ENCODE measurements at regions not wholly inside any gene's neighbourhood (a gene's known extent, or its start where the extent isn't known, plus 50 kb on each side); places are given as distances from the start of the nearest gene placed in this dataset.
"Not testable (repeated sequence)": the region's sequence is repeated elsewhere in the genome, so short reads cannot be mapped to it uniquely, and the experiment has no call there.

DNA sequence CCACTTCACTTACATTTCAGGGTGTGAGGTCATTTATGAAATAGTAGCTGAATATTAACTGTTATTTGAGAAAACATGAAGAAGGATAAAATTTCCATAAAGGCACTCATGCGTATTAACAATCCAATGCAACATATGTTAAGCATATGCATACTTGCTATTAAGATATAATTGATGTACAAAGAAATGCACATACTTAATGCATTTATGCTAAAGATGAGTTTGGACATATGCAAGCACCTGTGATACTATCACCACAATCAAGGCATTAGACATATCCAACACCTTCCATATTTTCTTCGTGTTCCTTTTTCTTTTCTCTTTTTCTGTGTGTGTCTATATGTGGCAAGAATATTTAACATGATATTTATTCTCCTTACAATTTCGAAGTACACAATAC, 464.8 kb upstream of the BRINP3 start:
- H3K4me3 Mint-ChIP-seq = no peak overlapping the region
- CTCF ChIA-PET = no interaction called here
- peaks cover 9% of the 10 kb centered on the region for H3K9me3 Mint-ChIP-seq
- no peak overlapping the region for H3K27ac Mint-ChIP-seq
- H3K36me3 Mint-ChIP-seq (ENCODE audit: low read depth) = no peaks in the 10 kb centered on the region
- H3K4me1 Mint-ChIP-seq (ENCODE audit: low read depth) = no peaks in the 10 kb centered on the region
- no peaks in the 10 kb centered on the region for H3K27me3 Mint-ChIP-seq (ENCODE audit: low read depth)
- DNase-seq = no peak
- intact Hi-C loops (cut with micrococcal nuclease) = no loop called here

DNA sequence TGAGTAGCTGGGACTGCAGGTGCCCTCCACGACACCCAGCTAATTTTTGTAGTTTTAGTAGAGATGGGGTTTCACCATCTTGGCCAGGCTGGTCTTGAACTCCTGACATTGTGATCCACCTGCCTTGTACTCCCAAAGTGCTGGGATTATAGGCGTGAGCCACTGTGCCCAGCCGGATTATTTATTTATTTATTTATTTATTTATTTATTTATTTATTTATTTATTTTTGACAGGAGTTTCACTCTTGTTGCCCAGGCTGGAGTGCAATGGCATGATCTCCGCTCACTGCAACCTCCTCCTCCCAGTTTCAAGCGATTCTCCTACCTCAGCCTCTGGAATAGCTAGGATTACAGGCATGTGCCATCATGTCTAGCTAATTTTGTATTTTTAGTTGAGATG, 466.1 kb upstream of the BRINP3 start:
- CTCF ChIA-PET; DNase-seq; H3K4me3 Mint-ChIP-seq; H3K27ac Mint-ChIP-seq; H3K27me3 Mint-ChIP-seq (ENCODE audit: low read depth); intact Hi-C loops (cut with micrococcal nuclease); H3K36me3 Mint-ChIP-seq (ENCODE audit: low read depth); H3K4me1 Mint-ChIP-seq (ENCODE audit: low read depth); H3K9me3 Mint-ChIP-seq: not testable (repeated sequence)

DNA sequence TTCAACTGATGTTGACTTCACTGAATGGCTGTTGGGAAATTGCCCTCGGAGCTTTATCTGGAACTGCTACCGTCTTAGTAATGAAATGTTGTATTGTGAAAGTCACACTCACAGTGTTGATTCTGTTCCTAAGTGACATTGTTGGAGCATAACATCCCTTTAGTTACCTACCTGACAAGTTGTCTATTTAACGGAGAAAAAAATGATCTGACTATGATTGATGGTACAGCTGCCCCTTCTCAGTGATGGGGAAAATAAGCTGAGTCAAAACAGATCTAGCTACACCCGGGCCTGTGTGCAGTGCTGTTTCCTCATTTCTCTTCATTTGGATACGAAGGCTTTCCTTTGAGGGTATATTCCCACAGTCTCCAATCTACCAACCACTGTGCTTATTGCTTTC, 472.3 kb upstream of the BRINP3 start:
- intact Hi-C loops (cut with micrococcal nuclease) = no loop called here
- CTCF ChIA-PET = interaction anchor here (0.6 kb wide), 1 partner anchor 144 kb away, joined by 4 read pairs; no protein-coding TSS in a partner anchor

DNA sequence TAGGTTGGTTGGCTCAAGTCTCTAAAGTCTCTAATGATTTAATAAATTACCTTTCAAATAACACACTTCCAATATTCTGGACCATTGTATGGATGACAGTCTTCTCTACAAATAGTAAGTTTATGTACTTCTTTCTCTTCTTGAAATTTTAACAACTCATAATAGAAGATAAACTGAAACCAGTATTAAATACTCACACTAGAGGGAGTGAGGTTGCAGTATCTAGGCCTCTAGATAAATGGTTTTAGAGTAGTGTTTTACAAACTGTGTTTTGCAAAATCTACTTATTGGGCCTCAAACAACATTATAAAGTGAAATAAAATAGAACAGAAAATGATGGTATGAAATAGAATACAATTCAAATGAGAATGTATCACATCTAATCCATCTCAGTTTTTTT, 479.9 kb upstream of the BRINP3 start:
- Mint-ChIP-seq H3K9me3 (peaks cover 8% of the 10 kb centered on the region), H3K27me3 (ENCODE audit: low read depth) (no peaks in the 10 kb centered on the region), H3K27ac (no peak overlapping the region), H3K4me3 (no peak overlapping the region), H3K4me1 (ENCODE audit: low read depth) (no peaks in the 10 kb centered on the region), H3K36me3 (ENCODE audit: low read depth) (no peaks in the 10 kb centered on the region)
- intact Hi-C loops (cut with micrococcal nuclease) = no loop called here
- DNase-seq = no peak
- CTCF ChIA-PET = no interaction called here

More for the DNA sequence above, 472.3 kb upstream of the BRINP3 start:
- H3K27ac Mint-ChIP-seq = no peak overlapping the region
- no peak overlapping the region for H3K4me3 Mint-ChIP-seq
- H3K36me3 Mint-ChIP-seq (ENCODE audit: low read depth) = no peaks in the 10 kb centered on the region
- peaks cover 3% of the 10 kb centered on the region for H3K9me3 Mint-ChIP-seq
- DNase-seq = no peak
- H3K4me1 Mint-ChIP-seq (ENCODE audit: low read depth) = no peaks in the 10 kb centered on the region
- H3K27me3 Mint-ChIP-seq (ENCODE audit: low read depth) = no peaks in the 10 kb centered on the region

DNA sequence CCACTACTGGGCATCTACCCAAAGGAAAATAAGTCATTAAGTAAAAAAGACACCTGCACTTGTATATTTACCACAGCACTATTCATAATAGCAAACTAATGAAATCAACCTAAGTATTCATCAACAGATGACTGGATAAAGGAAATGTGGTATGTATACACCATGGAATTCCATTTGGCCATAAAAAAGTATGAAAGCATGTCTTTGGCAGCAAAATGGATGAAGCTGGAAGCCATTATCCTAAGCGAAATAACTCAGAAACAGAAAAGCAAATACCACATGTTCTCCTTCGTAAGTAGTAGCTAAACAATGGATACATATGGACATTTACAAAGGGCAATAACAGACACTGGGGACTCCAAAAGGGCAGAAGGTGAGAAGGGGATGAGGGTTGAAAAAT, 485.7 kb upstream of the BRINP3 start:
- H3K27ac Mint-ChIP-seq = no peak overlapping the region
- no peaks in the 10 kb centered on the region for H3K27me3 Mint-ChIP-seq (ENCODE audit: low read depth)
- no peak for DNase-seq
- peaks cover 5% of the 10 kb centered on the region for H3K9me3 Mint-ChIP-seq
- intact Hi-C loops (cut with micrococcal nuclease) = no loop called here
- H3K4me3 Mint-ChIP-seq = no peak overlapping the region
- CTCF ChIA-PET = no interaction called here
- H3K36me3 Mint-ChIP-seq (ENCODE audit: low read depth) = no peaks in the 10 kb centered on the region
- H3K4me1 Mint-ChIP-seq (ENCODE audit: low read depth) = no peaks in the 10 kb centered on the region

DNA sequence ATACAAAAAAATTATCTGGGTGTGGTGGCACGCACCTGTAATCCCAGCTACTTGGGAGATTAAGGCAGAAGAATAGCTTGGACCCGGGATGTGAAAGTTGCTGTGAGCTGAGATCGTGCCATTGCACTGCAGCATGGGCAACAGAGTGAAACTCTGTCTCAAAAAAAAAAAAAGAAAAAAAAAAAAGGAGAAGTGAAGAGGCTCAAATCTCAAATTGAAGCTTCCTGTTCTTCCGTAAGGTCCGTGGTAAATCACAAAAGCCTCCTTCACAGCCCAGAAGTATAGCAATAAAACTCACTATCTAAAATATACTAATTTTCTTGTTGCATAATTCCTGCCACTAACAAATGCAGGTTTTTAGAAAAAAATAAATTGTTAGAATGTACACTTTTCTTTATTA, 498.2 kb upstream of the BRINP3 start:
- Mint-ChIP-seq H3K9me3 (peaks cover 8% of the 10 kb centered on the region), H3K36me3 (ENCODE audit: low read depth) (no peaks in the 10 kb centered on the region), H3K27me3 (ENCODE audit: low read depth) (no peaks in the 10 kb centered on the region), H3K4me1 (ENCODE audit: low read depth) (no peaks in the 10 kb centered on the region), H3K4me3 (no peak overlapping the region), H3K27ac (no peak overlapping the region)
- no peak for DNase-seq
- intact Hi-C loops (cut with micrococcal nuclease) = no loop called here
- CTCF ChIA-PET = no interaction called here

DNA sequence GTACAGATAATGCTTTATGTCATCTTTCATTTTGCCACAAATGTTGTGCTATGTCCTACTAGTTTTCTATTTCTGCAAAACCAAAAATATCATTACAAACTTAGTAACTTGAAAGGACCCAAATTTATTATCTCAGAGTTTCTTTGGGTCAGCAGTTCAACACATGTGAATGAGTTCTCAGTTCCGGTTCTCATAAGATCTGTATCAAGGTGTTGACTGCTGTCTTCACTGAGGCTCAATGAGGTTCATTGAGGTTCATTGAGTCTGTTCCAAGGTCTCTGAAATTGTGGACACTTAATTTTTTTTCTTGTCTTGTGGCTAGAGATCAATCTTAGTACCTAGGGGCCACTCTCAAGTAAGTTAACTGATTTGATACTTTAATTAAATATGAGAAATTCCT, 525.1 kb upstream of the BRINP3 start:
- H3K4me1 Mint-ChIP-seq (ENCODE audit: low read depth) = no peaks in the 10 kb centered on the region
- CTCF ChIA-PET = no interaction called here

DNA sequence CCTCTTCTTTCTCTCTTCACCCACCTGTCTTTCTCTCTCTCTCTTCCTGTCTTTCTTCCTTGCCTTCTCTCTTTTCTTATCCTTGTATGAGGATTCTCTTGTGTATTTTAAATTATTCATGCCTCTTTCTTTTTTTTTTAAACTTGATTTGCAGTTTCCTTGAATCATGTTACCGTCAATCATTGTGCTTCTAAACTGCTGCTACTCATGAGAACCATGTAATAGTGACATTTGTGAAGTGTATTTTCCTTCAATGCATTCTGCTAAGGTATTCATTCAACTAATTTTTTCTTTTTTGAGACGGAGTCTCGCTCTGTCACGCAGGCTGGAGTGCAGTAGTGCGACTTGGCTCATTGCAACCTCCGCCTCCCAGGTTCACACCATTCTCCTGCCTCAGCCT, 539.1 kb upstream of the BRINP3 start:
- no peak overlapping the region for H3K27ac Mint-ChIP-seq
- H3K36me3 Mint-ChIP-seq (ENCODE audit: low read depth) = no peaks in the 10 kb centered on the region
- no peak for DNase-seq
- peaks cover 2% of the 10 kb centered on the region for H3K9me3 Mint-ChIP-seq
- H3K4me1 Mint-ChIP-seq (ENCODE audit: low read depth) = no peaks in the 10 kb centered on the region
- CTCF ChIA-PET = no interaction called here
- intact Hi-C loops (cut with micrococcal nuclease) = no loop called here
- H3K4me3 Mint-ChIP-seq = no peak overlapping the region
- no peaks in the 10 kb centered on the region for H3K27me3 Mint-ChIP-seq (ENCODE audit: low read depth)

More for the DNA sequence above, 525.1 kb upstream of the BRINP3 start:
- Mint-ChIP-seq H3K27ac (no peak overlapping the region), H3K27me3 (ENCODE audit: low read depth) (no peaks in the 10 kb centered on the region), H3K9me3 (peaks cover 6% of the 10 kb centered on the region), H3K4me3 (no peak overlapping the region), H3K36me3 (ENCODE audit: low read depth) (no peaks in the 10 kb centered on the region)
- no peak for DNase-seq
- intact Hi-C loops (cut with micrococcal nuclease) = no loop called here

DNA sequence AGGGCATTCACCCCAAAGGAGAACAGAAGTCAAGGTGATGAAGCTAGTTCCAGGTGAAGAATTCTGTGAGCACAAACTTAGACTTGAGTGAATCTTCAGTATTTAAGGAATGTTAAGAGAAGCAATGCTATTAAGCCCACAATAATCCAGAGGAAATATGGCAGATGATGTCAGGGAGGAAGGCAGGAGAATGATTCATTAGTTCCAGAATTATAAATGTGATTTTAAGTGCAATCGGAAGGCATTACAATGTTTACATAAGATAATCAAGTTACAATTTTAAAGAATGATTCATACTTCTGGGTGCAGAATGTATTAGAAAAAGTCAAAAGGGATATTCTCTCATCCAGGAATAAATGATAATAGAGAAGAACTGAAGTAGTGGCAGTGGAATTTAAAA, 545.2 kb upstream of the BRINP3 start:
- intact Hi-C loops (cut with micrococcal nuclease) = no loop called here
- Mint-ChIP-seq H3K4me1 (ENCODE audit: low read depth) (no peaks in the 10 kb centered on the region), H3K27me3 (ENCODE audit: low read depth) (no peaks in the 10 kb centered on the region), H3K27ac (no peak overlapping the region), H3K4me3 (no peak overlapping the region), H3K36me3 (ENCODE audit: low read depth) (no peaks in the 10 kb centered on the region), H3K9me3 (peaks cover 13% of the 10 kb centered on the region)
- CTCF ChIA-PET = no interaction called here
- no peak for DNase-seq

DNA sequence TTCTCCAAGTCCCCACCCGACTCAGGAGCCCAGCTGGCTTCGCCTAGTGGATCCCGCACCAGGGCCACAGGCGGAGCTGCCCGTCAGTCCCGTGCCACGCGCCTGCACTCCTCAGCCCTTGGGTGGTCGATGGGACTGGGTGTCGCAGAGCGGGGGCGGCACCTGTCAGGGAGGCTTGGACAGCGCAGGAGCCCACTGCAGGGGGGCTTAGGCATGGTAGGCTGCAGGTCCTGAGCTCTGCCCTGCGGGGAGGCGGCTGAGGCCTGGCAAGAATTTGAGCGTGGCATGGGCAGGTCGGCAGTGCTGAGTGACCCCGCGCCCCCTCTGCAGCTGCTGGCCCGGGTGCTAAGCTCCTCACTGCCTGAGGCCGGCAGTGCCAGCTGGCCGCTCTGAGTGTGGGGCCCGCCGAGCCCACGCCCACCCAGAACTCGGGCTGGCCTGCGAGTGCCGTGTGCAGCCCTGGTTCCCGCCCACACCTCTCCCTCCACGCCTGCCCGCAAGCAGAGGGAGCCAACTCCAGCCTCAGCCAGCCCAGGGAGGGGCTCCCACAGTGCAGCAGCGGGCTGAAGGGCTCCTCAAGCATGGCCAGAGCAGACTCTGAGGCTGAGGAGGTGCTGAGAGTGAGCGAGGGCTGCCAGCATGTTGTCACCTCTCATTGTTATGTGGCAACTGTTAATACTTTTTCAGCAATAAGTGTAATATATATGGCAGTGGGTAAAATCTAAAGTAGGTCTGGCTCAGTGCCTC, 548.4 kb upstream of the BRINP3 start:
- H3K36me3 Mint-ChIP-seq (ENCODE audit: low read depth) = no peaks in the 10 kb centered on the region

DNA sequence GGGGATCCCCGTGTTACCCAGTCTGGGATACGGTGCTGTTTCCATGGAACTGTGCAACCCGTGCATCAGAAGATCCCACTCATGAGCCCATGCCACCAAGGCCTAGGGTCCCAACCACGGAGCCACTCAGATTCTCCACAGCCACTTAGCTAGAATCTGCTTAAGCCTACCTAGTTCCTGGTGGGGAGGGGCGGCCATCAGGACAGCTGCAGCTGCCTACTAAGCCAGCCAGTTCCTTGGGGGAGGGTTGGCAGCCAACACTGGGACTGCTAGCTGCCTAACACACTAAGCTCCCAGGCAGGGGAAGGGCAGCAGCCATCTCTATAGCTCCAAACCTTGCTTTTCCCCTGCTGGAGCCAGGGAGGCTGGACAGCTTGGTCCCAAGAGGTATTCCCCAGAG, 549.2 kb upstream of the BRINP3 start:
- H3K4me3 Mint-ChIP-seq = no peak overlapping the region
- no peaks in the 10 kb centered on the region for H3K27me3 Mint-ChIP-seq (ENCODE audit: low read depth)
- H3K36me3 Mint-ChIP-seq (ENCODE audit: low read depth) = no peaks in the 10 kb centered on the region
- no peak for DNase-seq
- H3K27ac Mint-ChIP-seq = no peak overlapping the region
- intact Hi-C loops (cut with micrococcal nuclease) = no loop called here
- H3K4me1 Mint-ChIP-seq (ENCODE audit: low read depth) = no peaks in the 10 kb centered on the region
- peaks cover 24% of the 10 kb centered on the region for H3K9me3 Mint-ChIP-seq
- CTCF ChIA-PET = no interaction called here

More for the DNA sequence above, 548.4 kb upstream of the BRINP3 start:
- CTCF ChIA-PET = no interaction called here
- Mint-ChIP-seq H3K4me3 (no peak overlapping the region), H3K27me3 (ENCODE audit: low read depth) (no peaks in the 10 kb centered on the region), H3K9me3 (peaks cover 24% of the 10 kb centered on the region), H3K27ac (no peak overlapping the region), H3K4me1 (ENCODE audit: low read depth) (no peaks in the 10 kb centered on the region)
- intact Hi-C loops (cut with micrococcal nuclease) = no loop called here
- DNase-seq = no peak

DNA sequence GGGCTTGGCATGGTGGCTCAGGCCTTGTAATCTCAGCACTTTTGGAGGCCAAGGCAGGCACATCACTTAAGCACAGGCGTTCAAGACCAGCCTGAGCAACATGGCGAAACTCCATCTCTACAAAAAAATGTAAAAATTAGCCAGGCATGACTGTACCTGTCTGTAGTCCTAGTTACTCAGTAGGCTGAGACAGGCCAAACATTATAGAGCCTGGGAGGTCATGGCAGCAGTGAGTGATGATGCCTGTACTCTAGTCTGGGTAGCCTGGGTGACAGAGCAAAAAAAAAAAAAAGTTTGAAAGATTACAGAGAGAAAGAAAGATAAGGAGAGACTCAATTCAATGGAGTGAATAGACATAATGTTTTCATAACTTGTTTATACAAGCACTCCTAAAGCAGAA, 556.5 kb upstream of the BRINP3 start:
- CTCF ChIA-PET = no interaction called here
- intact Hi-C loops (cut with micrococcal nuclease) = no loop called here
- Mint-ChIP-seq H3K4me1 (ENCODE audit: low read depth) (no peaks in the 10 kb centered on the region), H3K4me3 (no peak overlapping the region), H3K27me3 (ENCODE audit: low read depth) (no peaks in the 10 kb centered on the region), H3K27ac (no peak overlapping the region), H3K9me3 (peaks cover 15% of the 10 kb centered on the region), H3K36me3 (ENCODE audit: low read depth) (no peaks in the 10 kb centered on the region)
- no peak for DNase-seq

DNA sequence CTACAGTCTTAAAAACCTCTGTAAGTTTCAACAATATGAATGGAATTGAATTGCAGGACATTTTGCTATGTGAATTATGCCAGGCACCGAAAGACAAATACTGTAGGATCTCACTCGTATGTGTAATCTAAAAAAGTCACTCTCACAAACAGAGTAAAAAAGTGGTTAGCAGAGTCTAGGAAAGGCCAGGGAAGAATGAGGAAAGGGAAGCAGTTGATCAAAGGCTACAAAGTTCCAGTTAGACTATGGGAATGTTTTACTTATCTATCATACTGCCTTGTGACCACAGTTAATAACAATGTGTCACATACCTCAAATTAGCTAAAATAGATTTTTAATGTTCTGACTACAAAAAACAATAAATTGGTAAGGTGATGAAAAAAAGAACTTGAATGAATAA, 565.4 kb upstream of the BRINP3 start:
- Mint-ChIP-seq H3K36me3 (ENCODE audit: low read depth) (no peaks in the 10 kb centered on the region), H3K4me3 (no peak overlapping the region), H3K27me3 (ENCODE audit: low read depth) (no peaks in the 10 kb centered on the region), H3K27ac (no peak overlapping the region), H3K9me3 (peaks cover 5% of the 10 kb centered on the region), H3K4me1 (ENCODE audit: low read depth) (no peaks in the 10 kb centered on the region)
- CTCF ChIA-PET = no interaction called here
- intact Hi-C loops (cut with micrococcal nuclease) = no loop called here
- DNase-seq = no peak

Measured in activated naive CD4-positive, alpha-beta T cell treated with anti-CD3 and anti-CD28 coated beads for 36 hours (primary cell).